ENCODE measurements at regions not wholly inside any gene's neighbourhood (a gene's known extent, or its start where the extent isn't known, plus 50 kb on each side); places are given as distances from the start of the nearest gene placed in this dataset.

DNA sequence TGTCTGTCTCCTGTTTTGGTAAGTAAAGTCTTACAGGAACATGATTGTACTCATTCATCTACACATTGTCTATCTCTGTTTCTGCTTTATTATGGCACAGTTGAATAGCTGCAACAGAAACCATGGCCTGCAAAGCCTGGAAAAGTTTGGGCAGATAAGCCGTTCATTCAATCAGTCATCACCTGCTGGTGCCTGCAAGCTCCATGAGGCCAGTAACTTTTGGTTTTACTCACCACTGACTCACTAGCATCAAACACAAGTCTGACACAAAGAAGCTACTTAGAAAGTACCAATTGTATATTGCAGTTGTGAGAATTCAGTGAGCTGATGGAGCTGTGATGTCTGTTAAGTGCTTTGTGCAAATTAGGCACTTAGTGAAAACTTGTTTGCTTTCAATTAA is 373.6 kb upstream of the SGCD start:
- TF ChIP-seq POLR2A (IDR thresholded peaks at IDR 0.05; ENCODE audit: borderline replicate concordance, extremely low read depth, insufficient read depth, insufficient read length) (no peak), RAD21 (IDR thresholded peaks at IDR 0.05; ENCODE audit: low read depth) (no peak), ATF3 (IDR thresholded peaks at IDR 0.05) (no peak), CTCF (IDR thresholded peaks at IDR 0.05 in 2 of 3, conservative IDR thresholded peaks at IDR 0.05 in 1 of 3; ENCODE audit: borderline replicate concordance in 1 of 3, insufficient read depth in 1 of 3, low read depth in 2 of 3, low read length in 2 of 3) (no peak), TCF7L2 (IDR thresholded peaks at IDR 0.05; ENCODE audit: borderline replicate concordance, extremely low read depth, insufficient read depth, insufficient read length) (no peak), ELF1 (IDR thresholded peaks at IDR 0.05; ENCODE audit: borderline replicate concordance, low read depth) (no peak), EZH2 (IDR thresholded peaks at IDR 0.05) (no peak), CEBPB (IDR thresholded peaks at IDR 0.05; ENCODE audit: low read depth) (no peak), ZFX (IDR thresholded peaks at IDR 0.05) (no peak), ZBTB33 (IDR thresholded peaks at IDR 0.05; ENCODE audit: extremely low read depth, insufficient replicate concordance, low read length) (no peak), POLR2AphosphoS5 (IDR thresholded peaks at IDR 0.05; ENCODE audit: low read depth, low read length) (no peak), YY1 (IDR thresholded peaks at IDR 0.05; ENCODE audit: extremely low read depth, insufficient replicate concordance, low read depth, low read length) (no peak), SIN3A (IDR thresholded peaks at IDR 0.05; ENCODE audit: low read depth) (no peak)
- TF ChIP-seq, protein P1, sequence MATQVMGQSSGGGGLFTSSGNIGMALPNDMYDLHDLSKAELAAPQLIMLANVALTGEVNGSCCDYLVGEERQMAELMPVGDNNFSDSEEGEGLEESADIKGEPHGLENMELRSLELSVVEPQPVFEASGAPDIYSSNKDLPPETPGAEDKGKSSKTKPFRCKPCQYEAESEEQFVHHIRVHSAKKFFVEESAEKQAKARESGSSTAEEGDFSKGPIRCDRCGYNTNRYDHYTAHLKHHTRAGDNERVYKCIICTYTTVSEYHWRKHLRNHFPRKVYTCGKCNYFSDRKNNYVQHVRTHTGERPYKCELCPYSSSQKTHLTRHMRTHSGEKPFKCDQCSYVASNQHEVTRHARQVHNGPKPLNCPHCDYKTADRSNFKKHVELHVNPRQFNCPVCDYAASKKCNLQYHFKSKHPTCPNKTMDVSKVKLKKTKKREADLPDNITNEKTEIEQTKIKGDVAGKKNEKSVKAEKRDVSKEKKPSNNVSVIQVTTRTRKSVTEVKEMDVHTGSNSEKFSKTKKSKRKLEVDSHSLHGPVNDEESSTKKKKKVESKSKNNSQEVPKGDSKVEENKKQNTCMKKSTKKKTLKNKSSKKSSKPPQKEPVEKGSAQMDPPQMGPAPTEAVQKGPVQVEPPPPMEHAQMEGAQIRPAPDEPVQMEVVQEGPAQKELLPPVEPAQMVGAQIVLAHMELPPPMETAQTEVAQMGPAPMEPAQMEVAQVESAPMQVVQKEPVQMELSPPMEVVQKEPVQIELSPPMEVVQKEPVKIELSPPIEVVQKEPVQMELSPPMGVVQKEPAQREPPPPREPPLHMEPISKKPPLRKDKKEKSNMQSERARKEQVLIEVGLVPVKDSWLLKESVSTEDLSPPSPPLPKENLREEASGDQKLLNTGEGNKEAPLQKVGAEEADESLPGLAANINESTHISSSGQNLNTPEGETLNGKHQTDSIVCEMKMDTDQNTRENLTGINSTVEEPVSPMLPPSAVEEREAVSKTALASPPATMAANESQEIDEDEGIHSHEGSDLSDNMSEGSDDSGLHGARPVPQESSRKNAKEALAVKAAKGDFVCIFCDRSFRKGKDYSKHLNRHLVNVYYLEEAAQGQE (IDR thresholded peaks at IDR 0.05; ENCODE audit: low read depth), result no peak
